Stimulated activated CD4-positive, alpha-beta T cell treated with anti-CD3 and anti-CD28 coated beads, Interleukin-1b, Interleukin-23, amount 100 ng/mL, for 4 hours (primary cell): ENCODE measurements at regions not wholly inside any gene's neighbourhood (a gene's known extent, or its start where the extent isn't known, plus 50 kb on each side); places are given as distances from the start of the nearest gene placed in this dataset.

Experiments
- DNase-seq, 2 donors: peaks; one replicate each; pipeline ENCODE4 v3.0.0-alpha.2; 2020; ENCODE audit warnings: low read depth in 2 of 2

DNA sequence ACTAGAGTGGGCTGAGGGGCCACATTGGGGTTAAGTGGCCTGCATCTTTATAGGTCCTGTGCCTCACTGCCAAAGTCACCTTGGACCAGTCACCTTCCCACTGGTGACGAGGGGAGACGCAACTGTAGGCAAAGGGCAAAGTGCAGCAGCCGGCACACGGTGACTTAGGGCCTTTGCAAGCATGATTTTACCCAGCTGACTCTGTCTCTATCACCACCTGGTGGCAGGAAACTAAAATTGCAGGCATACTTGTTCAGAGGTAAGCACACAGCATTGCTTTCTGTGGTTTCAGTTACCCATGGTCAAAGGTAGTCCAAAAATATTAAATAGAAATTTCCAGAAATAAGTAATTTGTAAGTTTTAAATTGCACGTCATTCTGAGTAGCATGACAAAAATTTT is 1164.4 kb downstream of the BRD1 start:
- DNase-seq: no peak

DNA sequence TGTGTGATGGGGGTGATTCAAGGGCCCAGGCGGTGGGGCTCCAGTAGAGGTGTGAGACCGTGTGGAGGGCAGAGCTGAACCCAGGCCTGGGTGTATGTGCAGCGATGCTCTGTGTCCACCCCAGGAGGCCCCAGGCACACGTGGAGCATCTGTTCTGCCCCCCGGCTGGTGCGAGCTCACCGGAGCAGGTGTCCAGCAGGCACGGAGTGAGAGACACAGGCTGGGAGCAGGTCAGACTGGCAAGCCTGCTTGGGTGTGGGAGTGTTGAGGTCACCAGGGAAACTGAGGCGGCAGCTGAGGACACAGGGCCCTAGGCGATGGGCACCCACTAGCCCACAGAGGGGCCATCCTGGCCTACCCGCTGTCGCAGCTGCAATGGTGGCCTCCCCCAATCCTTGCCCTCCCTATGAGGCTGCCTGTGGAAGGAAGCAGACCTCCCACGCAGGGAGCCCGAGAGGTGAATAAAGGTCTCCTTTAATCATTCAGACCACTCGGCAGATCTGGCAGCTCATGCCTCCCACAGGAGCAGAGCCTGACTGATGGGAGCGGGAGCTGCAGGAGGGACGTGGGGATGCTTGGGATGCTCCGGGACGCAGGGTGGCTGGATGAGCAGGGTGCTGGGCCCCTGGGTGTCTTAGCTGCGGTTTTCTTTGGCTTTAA is 1165.1 kb downstream of the BRD1 start:
- no peak for DNase-seq

- no peak for DNase-seq
These were observed 1165.7 kb downstream of the BRD1 start for GRCh38 chr22:48661984-48662383.

- no peak for DNase-seq
These were observed 1166.6 kb downstream of the BRD1 start for GRCh38 chr22:48660790-48661740.

- no peak for DNase-seq
These were observed 1167.4 kb downstream of the BRD1 start for GRCh38 chr22:48660104-48660789.

GRCh38 chr22:48659404-48659996 is 1168.2 kb downstream of the BRD1 start:
- DNase-seq: no peak

GRCh38 chr22:48658871-48659270 is 1168.8 kb downstream of the BRD1 start:
- DNase-seq: no peak

DNA sequence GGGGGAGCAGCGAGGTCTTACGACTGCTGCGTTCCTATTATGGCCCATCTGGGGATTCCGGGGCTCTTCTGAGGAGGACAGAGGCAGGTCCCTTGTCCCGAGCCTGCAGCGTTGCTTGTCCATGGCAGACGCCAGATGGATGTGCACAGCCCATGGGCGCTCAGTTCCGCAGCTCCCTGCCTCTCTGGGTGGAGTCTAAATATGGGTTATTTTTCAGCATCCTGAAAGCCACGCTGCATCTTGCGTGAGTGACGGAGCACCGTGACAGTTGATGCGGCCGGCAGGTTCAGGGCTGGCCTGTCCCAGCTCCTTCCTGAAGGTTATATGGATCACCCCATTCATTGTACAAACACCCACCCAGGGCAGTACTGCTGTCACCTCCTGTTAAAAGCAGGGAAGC is 1169.4 kb downstream of the BRD1 start:
- no peak for DNase-seq

DNA sequence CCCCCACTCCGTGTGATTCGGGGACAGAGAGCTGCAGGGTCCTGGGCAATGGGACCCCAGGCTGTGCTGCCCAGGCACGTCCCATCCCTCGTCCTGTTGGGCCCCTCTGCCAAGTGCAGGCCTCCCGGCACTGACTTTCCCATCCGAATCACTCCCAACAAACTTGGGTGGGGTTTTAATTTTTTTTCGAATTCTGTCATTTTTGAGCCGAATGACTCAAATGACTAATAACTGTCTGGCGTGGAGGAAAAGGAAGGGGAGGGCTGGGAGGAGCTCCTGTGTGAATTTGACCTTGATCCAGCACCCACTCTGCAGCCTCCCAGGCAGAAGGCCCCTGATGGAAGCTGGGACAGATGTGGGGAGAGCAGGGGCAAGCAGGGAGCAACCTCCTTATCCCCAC is 1173.2 kb downstream of the BRD1 start:
- DNase-seq: no peak

GRCh38 chr22:48653929-48654328 is 1173.7 kb downstream of the BRD1 start:
- DNase-seq: no peak

GRCh38 chr22:48653306-48653705 is 1174.4 kb downstream of the BRD1 start:
- DNase-seq: no peak

- no peak for DNase-seq
These were observed 1174.9 kb downstream of the BRD1 start for GRCh38 chr22:48652796-48653195.

DNA sequence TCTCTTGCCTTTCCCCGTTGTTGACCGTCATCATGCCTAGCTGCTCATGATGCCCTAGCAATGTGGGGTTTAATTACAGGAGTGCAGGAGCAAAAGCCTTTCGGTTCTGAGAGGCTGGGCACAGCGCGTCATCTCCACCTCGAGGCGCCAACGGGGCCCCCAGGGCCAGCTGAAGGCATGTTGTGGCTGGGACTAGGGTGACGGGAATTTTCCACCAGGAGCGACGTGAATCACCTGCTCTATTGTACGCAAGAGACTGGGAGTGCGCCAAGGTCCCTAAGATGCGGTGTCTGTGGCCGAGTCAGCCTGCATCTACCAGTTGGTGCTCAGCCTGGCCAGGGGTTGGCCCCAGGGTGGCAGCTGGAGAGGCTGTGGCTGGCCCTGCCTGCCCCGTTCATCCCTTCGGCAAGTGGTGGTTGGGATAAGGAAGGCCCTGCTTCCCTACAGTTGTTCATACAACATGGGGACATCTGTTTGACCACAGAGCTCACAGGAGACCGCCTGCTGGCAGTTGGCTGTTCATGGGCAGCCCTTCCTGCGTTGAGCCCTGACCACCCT is 1175.6 kb downstream of the BRD1 start:
- no peak for DNase-seq

DNA sequence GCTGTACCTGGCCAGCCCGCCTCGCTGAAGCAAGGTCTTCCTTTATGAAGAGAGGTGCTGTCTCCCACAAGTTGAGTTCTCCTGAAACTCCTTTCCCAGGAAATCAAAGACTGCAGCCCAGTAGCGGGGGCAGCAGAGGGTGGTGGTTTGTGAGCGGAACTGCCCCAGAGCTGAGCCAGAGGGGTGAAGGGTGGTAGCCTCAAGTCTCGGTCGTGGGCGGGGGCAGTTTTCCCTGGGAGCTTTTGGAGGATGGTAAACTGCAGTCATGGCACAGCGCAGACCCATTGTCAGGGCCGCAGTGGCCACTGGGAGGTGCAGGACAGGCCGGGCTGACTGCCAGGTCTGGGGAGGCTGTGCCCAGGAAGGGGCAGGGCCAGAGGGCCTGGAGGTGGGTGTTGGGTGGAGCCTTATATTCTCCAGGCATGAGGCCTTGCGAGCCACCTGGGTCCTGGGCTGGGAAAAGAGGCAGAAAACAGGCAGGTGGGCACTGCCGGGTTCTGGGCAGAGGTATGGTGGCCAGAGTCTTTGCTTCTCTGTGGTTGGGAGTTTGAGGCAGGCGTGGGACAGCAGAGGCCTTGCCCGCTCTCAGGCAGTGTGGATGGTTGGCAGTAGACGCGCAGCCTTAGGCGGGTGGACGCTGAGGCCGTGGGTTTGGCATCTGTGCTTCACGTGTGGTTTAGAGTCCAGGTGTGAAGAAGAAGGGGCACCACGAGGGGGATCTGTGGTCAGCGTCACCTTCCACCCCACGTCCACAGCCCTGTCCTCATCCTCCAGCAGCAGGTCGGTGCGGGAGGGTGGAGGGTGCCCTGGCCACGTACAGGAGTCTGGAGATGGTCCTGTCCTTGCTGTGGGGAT is 1176.4 kb downstream of the BRD1 start:
- no peak for DNase-seq

DNA sequence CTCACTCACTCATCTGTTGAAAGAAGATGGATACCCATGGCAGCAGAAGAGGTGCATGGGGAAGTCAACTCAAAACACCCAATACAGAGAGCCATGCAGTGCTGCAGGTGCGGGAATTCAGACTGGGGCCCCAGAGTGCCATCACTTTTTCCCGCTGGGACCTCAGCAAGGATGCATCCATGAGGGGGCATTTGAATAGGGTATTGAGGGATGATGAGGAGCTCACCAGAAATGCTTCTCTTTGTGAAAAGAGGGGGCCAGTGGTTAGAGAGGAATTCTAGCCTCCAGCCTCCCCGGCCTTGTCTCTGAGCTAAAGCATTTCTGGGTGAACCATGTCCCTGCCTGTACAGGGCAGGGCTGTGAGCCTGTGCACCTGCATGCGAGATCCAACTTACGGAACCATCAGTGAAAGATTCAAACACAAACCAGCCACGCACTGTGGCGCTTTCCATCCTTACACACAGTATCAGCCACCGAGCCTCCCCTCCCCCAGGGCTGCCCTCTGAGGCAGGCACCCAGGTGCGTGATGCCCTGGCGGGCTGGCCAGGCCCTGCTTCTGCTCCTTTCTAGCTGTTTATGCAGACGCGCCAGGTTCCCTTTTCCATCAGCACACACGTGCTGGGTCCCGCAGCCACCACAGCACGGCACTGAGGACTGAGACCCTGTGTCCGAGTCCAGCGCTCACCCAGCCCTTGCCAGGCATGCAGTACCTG is 1177.2 kb downstream of the BRD1 start:
- no peak for DNase-seq

DNA sequence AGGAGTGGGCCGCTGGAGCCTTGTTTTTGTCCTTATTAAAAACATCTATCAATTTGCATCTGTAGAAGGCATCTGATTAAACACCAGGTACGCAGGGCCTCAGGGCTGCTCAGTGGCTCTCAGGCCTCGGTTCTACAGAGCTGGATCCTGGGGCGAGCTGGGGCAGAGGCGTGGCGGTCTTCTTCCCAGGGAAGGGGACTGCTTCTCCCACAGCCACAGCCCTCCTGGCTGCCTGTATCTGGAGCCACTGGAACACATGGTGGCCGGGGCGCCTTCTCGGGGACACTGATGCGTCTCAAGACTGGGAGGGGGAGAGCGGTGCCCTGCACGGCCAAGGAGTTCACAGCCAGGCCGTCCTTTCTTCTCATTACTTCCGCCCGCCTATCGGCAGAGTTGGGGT is 1178.2 kb downstream of the BRD1 start:
- no peak for DNase-seq

- DNase-seq: no peak
These were observed 1178.6 kb downstream of the BRD1 start for GRCh38 chr22:48649031-48649430.

DNA sequence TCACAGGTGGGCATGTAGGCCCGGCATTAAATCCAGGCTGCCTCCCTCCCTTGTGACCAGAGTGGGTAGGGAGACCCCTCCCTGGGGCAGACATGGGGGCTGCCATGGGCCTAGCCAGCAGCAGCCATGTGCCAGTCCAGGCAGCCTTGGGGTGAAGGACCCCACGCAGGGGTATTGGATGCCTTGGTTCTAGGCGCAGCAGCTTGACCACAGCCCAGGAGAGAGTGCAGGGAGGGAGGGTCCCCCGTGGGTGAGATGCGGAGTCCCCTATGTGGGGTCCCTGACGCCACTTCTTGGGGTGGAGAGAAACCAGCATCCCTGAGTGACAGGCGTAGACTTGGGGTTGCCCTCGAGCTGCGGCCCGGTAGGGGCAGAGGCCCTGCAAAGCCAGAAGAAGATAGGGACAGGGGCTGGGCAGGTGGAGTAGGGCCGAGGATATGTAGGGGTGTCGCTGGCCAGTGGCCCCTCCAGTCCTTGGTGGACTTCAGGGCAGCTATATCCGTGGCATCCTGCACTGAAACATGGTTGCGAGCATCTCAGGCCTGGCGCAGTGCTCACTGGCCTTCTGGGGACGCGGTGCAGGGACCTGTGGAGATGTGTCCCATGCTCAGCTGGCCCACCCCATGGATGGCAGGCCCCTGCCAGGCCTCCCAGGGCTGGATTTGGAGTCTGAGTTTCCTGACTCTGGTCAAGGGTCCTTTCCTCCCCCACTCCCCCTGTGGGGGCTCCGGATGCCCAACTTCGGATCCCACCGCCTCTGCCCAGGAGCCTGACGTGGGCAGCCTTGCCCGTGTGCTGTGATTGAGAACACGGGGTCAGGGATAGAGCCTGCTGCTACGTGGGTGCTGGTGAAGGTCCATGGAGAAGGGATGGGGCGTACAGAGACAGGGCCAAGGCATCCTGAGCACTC is 1179.8 kb downstream of the BRD1 start:
- no peak for DNase-seq

DNA sequence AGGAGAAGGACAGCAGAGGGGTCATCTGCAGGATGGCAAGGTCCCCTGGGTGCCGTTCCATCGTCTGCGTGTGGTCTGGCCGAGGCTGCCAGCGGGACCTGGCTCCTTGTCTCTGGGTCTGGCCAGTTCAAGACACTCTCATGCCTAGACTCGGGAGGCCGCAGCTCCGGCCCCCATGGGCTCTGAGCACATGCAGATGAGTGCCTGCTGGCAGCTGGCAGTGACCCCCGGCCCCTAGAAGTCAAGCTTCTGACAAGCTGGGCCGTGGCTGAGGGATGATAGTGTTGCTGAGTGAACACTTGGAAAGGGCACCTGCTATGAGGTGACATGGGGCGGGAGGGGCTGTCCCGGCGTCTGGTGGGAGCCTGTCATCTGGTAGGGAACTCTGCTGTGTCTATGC is 1180.6 kb downstream of the BRD1 start:
- no peak for DNase-seq
